ENCODE measurements at regions not wholly inside any gene's neighbourhood (a gene's known extent, or its start where the extent isn't known, plus 50 kb on each side); places are given as distances from the start of the nearest gene placed in this dataset.
A peak's percentile ranks its signal among the peaks of the same experiment; 100 is the strongest.

GRCh38 chr4:101706535-101707057 lies 83.9 kb upstream of the BANK1 start:
- TF ChIP-seq POLR2AphosphoS5 (IDR thresholded peaks at IDR 0.05) = peak; percentile 85
- TF ChIP-seq EZH2 (IDR thresholded peaks at IDR 0.05; ENCODE audit: borderline replicate concordance, insufficient read depth, low read length, poor library complexity, severe bottlenecking) = no peak
- peak; percentile 90 for TF ChIP-seq EP300 (conservative IDR thresholded peaks at IDR 0.05; ENCODE audit: poor library complexity, severe bottlenecking)
- peak; percentile 44 for TF ChIP-seq REST (IDR thresholded peaks at IDR 0.05; ENCODE audit: borderline replicate concordance)
- H3K9me2 ChIP-seq (ENCODE audit: insufficient read depth, low read length) = no peaks in the 10 kb centered on the region
- H3K9me3 ChIP-seq (ENCODE audit: low read length) = no peaks in the 10 kb centered on the region
- no peak overlapping the region for H3K4me3 ChIP-seq (ENCODE audit: low read length)
- H3K27me3 ChIP-seq (ENCODE audit: insufficient read depth, low read depth, low read length) = no peaks in the 10 kb centered on the region
- no peak overlapping the region for H3K4me2 ChIP-seq (ENCODE audit: low read length)
- no peaks in the 10 kb centered on the region for H4K20me1 ChIP-seq (ENCODE audit: insufficient read depth)
- no peaks in the 10 kb centered on the region for H3K36me3 ChIP-seq (ENCODE audit: insufficient read depth, low read length)
- H3K27ac ChIP-seq (ENCODE audit: low read length) = no peak overlapping the region
- no peak overlapping the region for H2AFZ ChIP-seq (ENCODE audit: low read depth, low read length)
- no peaks in the 10 kb centered on the region for H3K79me2 ChIP-seq (replicated peaks; ENCODE audit: insufficient read depth, low read length)
- no peak overlapping the region for H3K9ac ChIP-seq (ENCODE audit: low read length)
- H3F3A ChIP-seq (ENCODE audit: insufficient read depth, low read length, poor library complexity, severe bottlenecking) = peaks cover 4% of the 10 kb centered on the region

- H3K9ac ChIP-seq (ENCODE audit: low read length) = no peak overlapping the region
- H3K4me3 ChIP-seq (ENCODE audit: low read length) = no peak overlapping the region
- H3K27ac ChIP-seq (ENCODE audit: low read length) = no peak overlapping the region
- no peaks in the 10 kb centered on the region for H3K27me3 ChIP-seq (ENCODE audit: insufficient read depth, low read depth, low read length)
- H3F3A ChIP-seq (ENCODE audit: insufficient read depth, low read length, poor library complexity, severe bottlenecking) = peaks cover 5% of the 10 kb centered on the region
- H3K9me2 ChIP-seq (ENCODE audit: insufficient read depth, low read length) = no peaks in the 10 kb centered on the region
- no peaks in the 10 kb centered on the region for H3K79me2 ChIP-seq (replicated peaks; ENCODE audit: insufficient read depth, low read length)
- H3K36me3 ChIP-seq (ENCODE audit: insufficient read depth, low read length) = no peaks in the 10 kb centered on the region
- no peaks in the 10 kb centered on the region for H4K20me1 ChIP-seq (ENCODE audit: insufficient read depth)
- no peaks in the 10 kb centered on the region for H3K9me3 ChIP-seq (ENCODE audit: low read length)
- no peak for TF ChIP-seq CTCF (IDR thresholded peaks at IDR 0.05; ENCODE audit: poor library complexity, severe bottlenecking)
- no peak for TF ChIP-seq SMC3 (conservative IDR thresholded peaks at IDR 0.05; ENCODE audit: poor library complexity)
- TF ChIP-seq EP300 (conservative IDR thresholded peaks at IDR 0.05; ENCODE audit: poor library complexity, severe bottlenecking) = peak; percentile 17
- no peak for TF ChIP-seq REST (IDR thresholded peaks at IDR 0.05; ENCODE audit: borderline replicate concordance)
- no peak overlapping the region for H3K4me2 ChIP-seq (ENCODE audit: low read length)
- H2AFZ ChIP-seq (ENCODE audit: low read depth, low read length) = no peak overlapping the region
Observed at GRCh38 chr4:101701551-101701950, 89.0 kb upstream of the BANK1 start.
